ENCODE measurements at regions not wholly inside any gene's neighbourhood (a gene's known extent, or its start where the extent isn't known, plus 50 kb on each side); places are given as distances from the start of the nearest gene placed in this dataset.
"Not testable (repeated sequence)": the region's sequence is repeated elsewhere in the genome, so short reads cannot be mapped to it uniquely, and the experiment has no call there.

GRCh38 chr2:53040536-53041229 is 726.9 kb upstream of the CHAC2 start:
- TF ChIP-seq CTCF (IDR thresholded peaks at IDR 0.05; ENCODE audit: borderline replicate concordance, insufficient read depth, low read depth, low read length), result no peak
- H3K4me3 ChIP-seq (ENCODE audit: low read depth, low read length), result no peak overlapping the region

GRCh38 chr2:53036196-53036595 is 731.4 kb upstream of the CHAC2 start:
- H3K4me3 ChIP-seq (ENCODE audit: low read depth, low read length), result no peak overlapping the region

GRCh38 chr2:53035153-53035552 is 732.5 kb upstream of the CHAC2 start:
- TF ChIP-seq CTCF (IDR thresholded peaks at IDR 0.05; ENCODE audit: borderline replicate concordance, insufficient read depth, low read depth, low read length), result no peak
- H3K4me3 ChIP-seq (ENCODE audit: low read depth, low read length), result no peak overlapping the region

More at GRCh38 chr2:53036196-53036595, 731.4 kb upstream of the CHAC2 start:
- no peak for TF ChIP-seq CTCF (IDR thresholded peaks at IDR 0.05; ENCODE audit: borderline replicate concordance, insufficient read depth, low read depth, low read length)

- TF ChIP-seq CTCF (IDR thresholded peaks at IDR 0.05; ENCODE audit: borderline replicate concordance, insufficient read depth, low read depth, low read length), result no peak
- H3K4me3 ChIP-seq (ENCODE audit: low read depth, low read length), result no peak overlapping the region
Measured at GRCh38 chr2:53033411-53033810, 734.2 kb upstream of the CHAC2 start.

GRCh38 chr2:53028746-53029423 is 738.7 kb upstream of the CHAC2 start:
- TF ChIP-seq CTCF (IDR thresholded peaks at IDR 0.05; ENCODE audit: borderline replicate concordance, insufficient read depth, low read depth, low read length), result no peak
- H3K4me3 ChIP-seq (ENCODE audit: low read depth, low read length), result no peak overlapping the region

- no peak overlapping the region for H3K4me3 ChIP-seq (ENCODE audit: low read depth, low read length)
- TF ChIP-seq CTCF (IDR thresholded peaks at IDR 0.05; ENCODE audit: borderline replicate concordance, insufficient read depth, low read depth, low read length), result no peak
Measured at GRCh38 chr2:53028225-53028624, 739.4 kb upstream of the CHAC2 start.

- not testable (repeated sequence) for H3K4me3 ChIP-seq (ENCODE audit: low read depth, low read length)
Measured at GRCh38 chr2:53022248-53022647, 745.4 kb upstream of the CHAC2 start.
